NCI-H187 (cell line): ENCODE measurements at regions not wholly inside any gene's neighbourhood (a gene's known extent, or its start where the extent isn't known, plus 50 kb on each side); places are given as distances from the start of the nearest gene placed in this dataset.
"Not testable (repeated sequence)": the region's sequence is repeated elsewhere in the genome, so short reads cannot be mapped to it uniquely, and the experiment has no call there.

Experiments used
- DNase-seq, 2 experiments: peaks; one replicate each; lab custom pipeline; 2025; lab: John Stamatoyannopoulos, UW

- DNase-seq, result no peak
These were observed 430.2 kb downstream of the FRK start for GRCh38 chr6:115630424-115631024.

GRCh38 chr6:115629415-115629814 is 431.3 kb downstream of the FRK start:
- no peak for DNase-seq

- no peak for DNase-seq
These were observed 442.4 kb downstream of the FRK start for GRCh38 chr6:115618256-115618655.

- DNase-seq, result no peak
These were observed 443.7 kb downstream of the FRK start for GRCh38 chr6:115617031-115617430.

GRCh38 chr6:115613488-115613887 is 447.2 kb downstream of the FRK start:
- no peak for DNase-seq

- DNase-seq, result no peak
These were observed 447.8 kb downstream of the FRK start for GRCh38 chr6:115612796-115613479.

GRCh38 chr6:115612216-115612615 is 448.5 kb downstream of the FRK start:
- DNase-seq, result no peak

- no peak for DNase-seq
These were observed 450.0 kb downstream of the FRK start for GRCh38 chr6:115610696-115611095.

GRCh38 chr6:115609111-115609510 is 451.6 kb downstream of the FRK start:
- no peak for DNase-seq

GRCh38 chr6:115602466-115602865 is 458.2 kb downstream of the FRK start:
- DNase-seq, result no peak

- no peak for DNase-seq
These were observed 459.2 kb downstream of the FRK start for GRCh38 chr6:115601509-115601908.

- no peak for DNase-seq
These were observed 459.6 kb downstream of the FRK start for GRCh38 chr6:115601064-115601463.

- DNase-seq, result no peak
These were observed 465.8 kb downstream of the FRK start for GRCh38 chr6:115594891-115595290.

GRCh38 chr6:115592025-115592424 is 468.7 kb downstream of the FRK start:
- DNase-seq, result no peak

- not testable (repeated sequence) for DNase-seq
These were observed 471.6 kb downstream of the FRK start for GRCh38 chr6:115589072-115589471.

- no peak for DNase-seq
These were observed 477.4 kb downstream of the FRK start for GRCh38 chr6:115583290-115583689.

- DNase-seq, result no peak
These were observed 478.3 kb downstream of the FRK start for GRCh38 chr6:115582386-115582785.

- not testable (repeated sequence) for DNase-seq
These were observed 481.1 kb downstream of the FRK start for GRCh38 chr6:115579565-115579964.

GRCh38 chr6:115577270-115577669 is 483.4 kb downstream of the FRK start:
- DNase-seq, result no peak

- DNase-seq, result no peak
These were observed 485.4 kb downstream of the FRK start for GRCh38 chr6:115575285-115575684.

GRCh38 chr6:115573861-115574260 is 486.8 kb downstream of the FRK start:
- no peak for DNase-seq

- no peak for DNase-seq
These were observed 490.4 kb downstream of the FRK start for GRCh38 chr6:115570331-115570730.

- DNase-seq, result no peak
These were observed 506.6 kb downstream of the FRK start for GRCh38 chr6:115554060-115554459.

- DNase-seq, result peak in 1 of 2 experiments; percentile 22
These were observed 509.2 kb downstream of the FRK start for GRCh38 chr6:115551527-115551926.
